B cell (primary cell): ENCODE measurements at regions not wholly inside any gene's neighbourhood (a gene's known extent, or its start where the extent isn't known, plus 50 kb on each side); places are given as distances from the start of the nearest gene placed in this dataset.
"Not testable (repeated sequence)": the region's sequence is repeated elsewhere in the genome, so short reads cannot be mapped to it uniquely, and the experiment has no call there.

Experiments used
- ATAC-seq: fragments of 200-7000 bp; cut with Tn5 transposase; one replicate; pipeline ENCODE4 v1.10.0; 2021; ENCODE audit warnings: low read depth, mild to moderate bottlenecking, moderate number of reproducible peaks, moderate library complexity
- CTCF ChIA-PET: fragments of 350-600 bp; sonication (Branson Sonifier 250); formaldehyde crosslinking; loops from one replicate; lab custom pipeline; 2021; ENCODE audit warnings: antibody characterized with exemption, inconsistent platforms; lab: Charles Lee
- POLR2A ChIA-PET: fragments of 350-600 bp; sonication (Branson Sonifier 250); formaldehyde crosslinking; loops from one replicate; lab custom pipeline; 2021; ENCODE audit warnings: antibody characterized with exemption; lab: Charles Lee
- DNase-seq: peaks from one replicate; pipeline ENCODE4 v3.0.0; 2013
- H2AFZ ChIP-seq: 2 replicates; pipeline ENCODE4 v1.6.1; 2012; ENCODE audit warnings: mild to moderate bottlenecking, low read depth, low read length; ENCODE audit not compliant: insufficient read depth, poor library complexity, severe bottlenecking
- H3K27ac ChIP-seq, 2 donors: 1 replicate in 1 of 2; 2 replicates in 1 of 2; pipeline ENCODE4 v1.5.1; 2012 to 2013; ENCODE audit warnings: low read length in 2 of 2, mild to moderate bottlenecking in 2 of 2, moderate library complexity in 1 of 2
- H3K27me3 ChIP-seq, 4 experiments: fragments of 200-600 bp in 1 of 4; sonication (generic) in 1 of 4; replicated peaks in 1 of 4; 1 replicate in 2 of 4; 2 replicates in 2 of 4; pipeline versions ENCODE4 v1.6.1 to v1.7.0; 2013 to 2016; ENCODE audit warnings: low read length in 3 of 4, mild to moderate bottlenecking in 2 of 4, mixed read lengths in 1 of 4, moderate library complexity in 1 of 4; ENCODE audit not compliant: insufficient read depth in 4 of 4, control insufficient read depth in 3 of 4; ENCODE audit errors: control extremely low read depth in 1 of 4
- H3K36me3 ChIP-seq, 2 experiments: replicated peaks in 1 of 2; 1 replicate in 1 of 2; 2 replicates in 1 of 2; pipeline versions ENCODE4 v1.6.1 to v1.7.1; 2013; ENCODE audit warnings: low read length in 1 of 2; ENCODE audit not compliant: insufficient read depth in 2 of 2, control insufficient read depth in 1 of 2; ENCODE audit errors: control extremely low read depth in 1 of 2, extremely low read depth in 1 of 2
- H3K4me1 ChIP-seq, 2 donors: fragments of 200-600 bp in 1 of 2; sonication (generic) in 1 of 2; 1 replicate in 1 of 2; 2 replicates in 1 of 2; pipeline versions ENCODE4 v1.5.1 to v1.6.1; 2013 to 2017; ENCODE audit warnings: low read length in 2 of 2; ENCODE audit not compliant: control insufficient read depth in 2 of 2, insufficient read depth in 2 of 2
- H3K4me2 ChIP-seq: replicated peaks from 2 replicates; pipeline ENCODE3; 2012; ENCODE audit warnings: mild to moderate bottlenecking, low read depth, low read length; ENCODE audit not compliant: poor library complexity, severe bottlenecking
- H3K4me3 ChIP-seq, 5 experiments: fragments of 200-600 bp in 1 of 5; sonication (generic) in 1 of 5; 1 replicate in 3 of 5; 2 replicates in 2 of 5; pipeline versions ENCODE4 v1.5.1 to v1.7.0; 2011 to 2016; ENCODE audit warnings: low read length in 4 of 5, mild to moderate bottlenecking in 4 of 5, low read depth in 2 of 5, control low read depth in 1 of 5, moderate library complexity in 1 of 5; ENCODE audit not compliant: insufficient read depth in 1 of 5; ENCODE audit errors: control extremely low read depth in 1 of 5, extremely low read depth in 1 of 5
- H3K79me2 ChIP-seq: fragments of 200-600 bp; sonication (generic); one replicate; pipeline ENCODE4 v1.6.0; 2016; ENCODE audit warnings: low read length; ENCODE audit not compliant: control insufficient read depth, insufficient read depth
- H3K9ac ChIP-seq: fragments of 200-600 bp; sonication (generic); 2 replicates; pipeline ENCODE4 v1.6.1; 2017; ENCODE audit warnings: mild to moderate bottlenecking, low read length, moderate library complexity
- H3K9me3 ChIP-seq, 3 donors: one replicate each; pipeline versions ENCODE4 v1.6.1 to v1.7.1; 2013; ENCODE audit warnings: low read length in 2 of 3; ENCODE audit not compliant: control insufficient read depth in 2 of 3, insufficient read depth in 1 of 3; ENCODE audit errors: control extremely low read depth in 1 of 3
- H4K20me1 ChIP-seq: 2 replicates; pipeline ENCODE4 v1.6.0; 2012; ENCODE audit warnings: mild to moderate bottlenecking, low read length; ENCODE audit not compliant: insufficient read depth, control insufficient read depth, poor library complexity, severe bottlenecking
- H3K27ac Mint-ChIP-seq: one replicate; pipeline ENCODE4 v1.8.0; 2021; ENCODE audit warnings: mixed read lengths
- H3K27me3 Mint-ChIP-seq: one replicate; pipeline ENCODE4 v1.8.0; 2021; ENCODE audit warnings: mixed read lengths
- H3K4me1 Mint-ChIP-seq: one replicate; pipeline ENCODE4 v1.8.0; 2021; ENCODE audit warnings: mixed read lengths
- H3K4me3 Mint-ChIP-seq: one replicate; pipeline ENCODE4 v1.8.0; 2021; ENCODE audit warnings: mixed read lengths
- H3K9me3 Mint-ChIP-seq: one replicate; pipeline ENCODE4 v1.8.0; 2022; ENCODE audit warnings: mixed read lengths; ENCODE audit not compliant: insufficient read depth
- WGBS: methylation state at CpG from one replicate; pipeline ENCODE4 v1.1.5; 2013; ENCODE audit warnings: missing lambda C conversion rate; ENCODE audit not compliant: insufficient coverage; 5-methylcytosine and 5-hydroxymethylcytosine counted together
- intact Hi-C: fragments of 100-400 bp; cut with micrococcal nuclease; formaldehyde crosslinking; loops from one replicate; pipeline ENCODE4 v1.10.0; 2022

DNA sequence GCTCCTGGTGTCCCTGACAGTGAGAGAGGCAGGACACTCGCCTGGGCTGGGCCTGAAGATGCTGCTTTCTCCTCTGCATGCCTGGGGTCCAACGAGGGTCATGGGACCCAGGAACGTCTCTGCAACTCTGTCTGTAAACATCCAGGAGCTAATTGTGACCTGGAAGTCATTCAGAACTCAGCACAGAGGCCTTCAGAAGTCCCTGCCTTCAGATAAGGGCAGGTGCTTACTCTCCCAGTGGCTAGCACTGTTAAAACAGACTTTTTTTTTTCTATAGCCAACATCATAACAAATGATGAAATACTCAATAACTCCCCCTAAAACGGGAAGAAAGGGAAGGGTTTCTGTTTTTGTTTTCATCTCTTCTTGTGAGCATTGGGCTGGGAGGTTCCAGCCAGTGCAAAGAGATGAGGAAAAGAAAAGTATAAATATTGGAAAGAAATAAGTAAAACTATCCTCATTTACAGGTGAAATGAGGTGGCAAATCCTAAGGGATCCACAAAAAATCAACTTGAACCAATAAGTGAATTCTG, 118.3 kb upstream of the FAM20C start:
- H3K27me3 ChIP-seq, H3K9me3 Mint-ChIP-seq, H3K4me2 ChIP-seq, H3K4me3 ChIP-seq, H3K36me3 ChIP-seq, CTCF ChIA-PET, H3K27ac Mint-ChIP-seq, H2AFZ ChIP-seq, H3K79me2 ChIP-seq, H4K20me1 ChIP-seq, intact Hi-C loops, H3K27me3 Mint-ChIP-seq, H3K27ac ChIP-seq, H3K4me1 Mint-ChIP-seq, H3K9me3 ChIP-seq, ATAC-seq, DNase-seq, H3K9ac ChIP-seq, POLR2A ChIA-PET, H3K4me3 Mint-ChIP-seq, H3K4me1 ChIP-seq: not testable (repeated sequence)
- WGBS, result 60% methylated on average over 3 of the region's 4 CpGs

DNA sequence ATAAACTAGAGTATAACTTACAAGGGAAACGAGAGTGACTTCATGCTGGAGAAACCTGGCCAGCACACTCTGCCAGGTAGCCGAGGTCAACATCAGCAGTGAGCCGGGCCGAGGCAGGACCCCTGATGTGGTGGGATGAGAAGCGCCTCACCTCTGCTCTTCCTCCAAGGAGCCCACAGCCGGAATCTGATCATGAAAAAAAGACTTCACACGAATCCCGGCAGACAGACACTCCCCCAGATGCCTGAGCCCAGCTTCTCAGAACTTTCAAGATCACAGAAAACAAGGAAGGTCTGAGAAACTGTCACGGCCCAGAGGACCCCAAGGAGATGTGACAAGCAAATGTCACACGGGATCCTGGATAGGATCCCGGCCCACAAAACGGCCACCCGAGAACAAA, 116.9 kb upstream of the FAM20C start:
- POLR2A ChIA-PET, H3K9ac ChIP-seq, CTCF ChIA-PET, H3K27ac ChIP-seq, H3K27ac Mint-ChIP-seq, H3K4me2 ChIP-seq, H2AFZ ChIP-seq, H3K9me3 ChIP-seq, H3K36me3 ChIP-seq, H3K27me3 ChIP-seq, H3K4me1 ChIP-seq, H3K4me1 Mint-ChIP-seq, H3K79me2 ChIP-seq, DNase-seq, H3K27me3 Mint-ChIP-seq, H3K9me3 Mint-ChIP-seq, H3K4me3 ChIP-seq, H3K4me3 Mint-ChIP-seq, intact Hi-C loops, H4K20me1 ChIP-seq, ATAC-seq: not testable (repeated sequence)
- 90% methylated on average over 5 of the region's 13 CpGs for WGBS

DNA sequence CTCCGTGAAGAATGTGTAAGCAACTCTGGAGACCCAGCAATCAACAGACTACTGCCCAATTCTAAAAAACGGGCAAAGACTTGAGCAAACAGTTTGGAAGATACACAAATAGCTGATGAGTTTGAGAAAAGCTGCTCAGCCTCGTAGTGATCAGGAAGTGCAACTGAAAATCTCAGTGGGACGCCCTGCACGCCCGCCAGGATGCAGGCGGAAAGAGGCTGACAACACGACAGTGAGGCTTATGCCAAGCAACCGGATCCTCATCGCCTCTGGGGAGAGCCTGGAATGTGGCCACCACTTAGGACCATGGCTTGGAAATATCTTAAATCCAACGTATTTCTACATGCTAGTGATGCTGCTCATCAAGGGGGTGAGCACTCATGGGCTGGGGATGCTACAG, 116.2 kb upstream of the FAM20C start:
- no CpG with 5 or more reads among the region's 11 CpGs for WGBS
- H3K4me2 ChIP-seq, H3K9me3 Mint-ChIP-seq, H3K4me1 ChIP-seq, H3K79me2 ChIP-seq, CTCF ChIA-PET, intact Hi-C loops, H3K4me3 Mint-ChIP-seq, DNase-seq, H3K27me3 Mint-ChIP-seq, H3K9ac ChIP-seq, H3K9me3 ChIP-seq, ATAC-seq, H3K27ac Mint-ChIP-seq, H3K27me3 ChIP-seq, POLR2A ChIA-PET, H3K4me1 Mint-ChIP-seq, H2AFZ ChIP-seq, H3K27ac ChIP-seq, H4K20me1 ChIP-seq, H3K36me3 ChIP-seq, H3K4me3 ChIP-seq: not testable (repeated sequence)

GRCh38 chr7:76829-77395, 115.5 kb upstream of the FAM20C start:
- whole genome bisulfite sequencing, result 66% methylated on average over 3 of the region's 11 CpGs
- H3K9me3 Mint-ChIP-seq, H3K4me1 Mint-ChIP-seq, H3K27ac ChIP-seq, H3K4me2 ChIP-seq, H2AFZ ChIP-seq, H3K4me3 ChIP-seq, CTCF ChIA-PET, H3K27ac Mint-ChIP-seq, H3K27me3 ChIP-seq, H3K27me3 Mint-ChIP-seq, H4K20me1 ChIP-seq, H3K79me2 ChIP-seq, H3K4me3 Mint-ChIP-seq, intact Hi-C loops, ATAC-seq, POLR2A ChIA-PET, DNase-seq, H3K36me3 ChIP-seq, H3K9me3 ChIP-seq, H3K9ac ChIP-seq, H3K4me1 ChIP-seq: not testable (repeated sequence)
